Daoy (cell line): ENCODE measurements at regions not wholly inside any gene's neighbourhood (a gene's known extent, or its start where the extent isn't known, plus 50 kb on each side); places are given as distances from the start of the nearest gene placed in this dataset.
"Not testable (repeated sequence)": the region's sequence is repeated elsewhere in the genome, so short reads cannot be mapped to it uniquely, and the experiment has no call there.

ENCODE experiments used
- DNase-seq: peaks from one replicate; pipeline ENCODE4 v3.0.0-alpha.2; 2015; ENCODE audit warnings: low read depth

DNA sequence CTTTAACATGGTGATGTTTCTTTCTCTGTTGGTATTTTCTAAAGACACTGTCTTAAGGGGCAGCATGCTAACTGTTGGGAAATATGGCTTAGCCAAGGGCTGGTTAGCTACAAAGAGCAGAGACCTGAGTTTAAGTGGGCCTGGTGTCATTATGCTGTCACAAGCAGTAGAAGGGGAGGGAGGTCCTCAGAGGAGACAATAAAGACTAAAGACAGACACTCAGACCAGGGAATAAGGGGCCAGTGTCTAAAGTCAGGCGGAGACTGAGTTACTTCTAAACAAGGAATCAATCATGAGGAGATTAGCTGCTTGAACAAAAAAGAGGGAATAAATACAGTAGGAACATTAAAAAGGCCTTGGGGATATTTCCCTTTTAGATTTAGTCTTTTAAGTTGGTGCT, 142.7 kb upstream of the DPPA4 start:
- DNase-seq, result no peak

DNA sequence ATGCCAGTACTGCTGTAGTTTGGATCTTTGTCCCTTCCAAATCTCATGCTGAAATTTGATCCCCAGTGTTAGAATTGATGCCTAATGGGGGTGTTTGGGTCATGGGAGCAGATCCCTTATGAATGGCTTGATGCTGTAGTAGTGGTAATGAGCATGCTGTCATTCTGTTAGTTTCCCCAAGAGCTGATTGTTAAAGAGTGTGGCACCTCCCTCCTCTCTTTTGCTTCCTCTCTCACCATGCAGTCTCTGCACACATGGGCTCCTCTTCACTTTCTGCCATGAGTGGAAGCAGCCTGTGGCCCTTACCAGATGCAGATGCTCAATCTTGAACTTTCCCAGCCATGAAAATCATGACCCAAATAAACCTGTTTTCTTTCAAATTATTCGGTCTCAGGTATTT, 141.3 kb upstream of the DPPA4 start:
- DNase-seq, result no peak

DNA sequence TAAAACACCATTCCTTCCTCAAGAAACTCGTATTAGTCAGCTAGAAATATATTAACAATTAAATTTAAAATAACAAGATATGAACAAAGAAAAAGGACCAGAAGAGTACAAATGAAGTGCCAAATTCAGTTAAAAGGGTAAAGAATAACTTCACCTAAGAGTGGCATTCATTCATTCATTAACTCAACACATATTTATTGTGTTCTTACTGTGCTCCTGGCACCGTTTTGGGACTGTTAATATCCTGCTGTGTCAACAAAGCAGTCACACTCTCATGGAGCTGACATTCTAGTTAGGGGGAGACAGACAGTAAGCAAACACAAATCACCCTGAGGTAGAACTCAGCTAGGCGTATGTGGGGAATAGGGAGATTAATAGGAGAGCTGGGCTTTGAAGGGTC, 123.6 kb upstream of the DPPA4 start:
- no peak for DNase-seq

DNA sequence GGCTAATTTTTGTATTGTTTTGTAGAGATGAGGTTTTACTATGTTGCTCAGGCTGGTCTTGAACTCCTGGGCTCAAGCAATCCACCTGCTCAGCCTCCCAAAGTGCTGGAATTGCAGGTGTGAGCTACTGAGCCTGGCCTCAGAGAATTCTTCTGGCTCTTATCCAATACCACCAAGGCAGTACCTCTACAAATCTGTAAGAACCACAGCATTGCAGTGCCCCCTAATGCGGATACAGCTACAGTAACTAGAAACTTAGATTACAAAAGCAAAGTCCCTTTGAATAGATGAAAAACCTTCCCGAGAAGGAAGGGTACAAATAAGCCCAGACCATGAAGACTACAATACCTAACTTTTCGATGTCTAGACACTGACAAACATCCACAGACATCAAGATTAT, 107.9 kb upstream of the DPPA4 start:
- no peak for DNase-seq

DNA sequence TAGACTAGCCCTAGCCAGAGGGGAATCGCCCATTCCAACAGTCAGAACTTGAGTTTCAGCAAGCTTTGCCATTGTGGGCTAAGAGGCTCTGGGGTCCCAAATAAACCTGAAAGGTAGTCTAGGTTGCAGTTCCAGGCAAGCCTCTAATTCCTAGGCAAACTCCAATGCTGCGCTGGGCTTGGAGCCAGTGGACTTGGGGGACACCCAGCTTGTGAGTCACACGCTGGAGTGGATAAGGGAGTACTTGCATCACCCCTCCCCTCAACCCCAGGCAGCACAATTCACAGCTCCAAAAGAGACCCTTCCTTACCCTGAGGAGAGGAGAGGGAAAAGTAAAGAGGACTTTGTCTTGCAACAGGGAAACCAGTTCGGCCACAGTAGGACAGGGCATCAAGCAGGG, 105.2 kb upstream of the DPPA4 start:
- no peak for DNase-seq

DNA sequence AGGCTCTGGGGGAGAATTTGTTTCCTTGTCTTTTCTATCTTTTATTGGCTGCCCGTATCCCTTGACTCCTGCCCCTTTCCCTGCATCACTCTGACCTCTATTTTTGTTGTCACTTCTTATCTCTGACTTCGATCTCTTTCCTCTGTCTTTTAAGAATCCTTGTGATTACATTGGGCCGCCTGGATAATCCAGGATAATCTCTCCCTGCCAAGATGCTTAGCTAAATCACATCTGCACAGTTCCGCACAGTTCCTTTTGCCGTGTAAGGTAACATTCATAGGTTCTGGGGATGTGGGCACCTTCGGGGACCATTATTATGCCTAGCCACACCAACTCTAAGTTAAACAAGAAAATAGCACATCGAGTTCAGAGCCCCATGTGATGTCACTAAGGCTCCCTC, 103.0 kb upstream of the DPPA4 start:
- no peak for DNase-seq

DNA sequence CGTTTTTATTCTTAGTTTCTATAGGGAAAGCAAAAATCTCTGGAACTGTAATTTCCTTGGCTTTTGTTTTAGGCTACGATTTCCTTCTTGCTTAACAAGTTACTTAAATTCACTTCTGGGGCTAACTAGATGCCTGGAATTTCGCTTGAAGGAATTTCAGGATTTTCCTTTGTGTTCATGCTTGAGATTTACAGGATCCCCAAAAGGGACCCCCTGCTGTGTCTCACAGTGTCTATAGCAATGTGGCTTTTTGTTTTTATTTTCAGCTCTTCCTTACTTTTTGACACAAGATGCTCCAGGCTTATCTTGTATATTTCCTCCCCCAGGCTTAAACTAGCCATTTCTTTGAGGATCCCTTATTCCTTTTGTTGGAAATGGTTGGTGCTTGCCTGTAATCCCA, 95.5 kb upstream of the DPPA4 start:
- no peak for DNase-seq

DNA sequence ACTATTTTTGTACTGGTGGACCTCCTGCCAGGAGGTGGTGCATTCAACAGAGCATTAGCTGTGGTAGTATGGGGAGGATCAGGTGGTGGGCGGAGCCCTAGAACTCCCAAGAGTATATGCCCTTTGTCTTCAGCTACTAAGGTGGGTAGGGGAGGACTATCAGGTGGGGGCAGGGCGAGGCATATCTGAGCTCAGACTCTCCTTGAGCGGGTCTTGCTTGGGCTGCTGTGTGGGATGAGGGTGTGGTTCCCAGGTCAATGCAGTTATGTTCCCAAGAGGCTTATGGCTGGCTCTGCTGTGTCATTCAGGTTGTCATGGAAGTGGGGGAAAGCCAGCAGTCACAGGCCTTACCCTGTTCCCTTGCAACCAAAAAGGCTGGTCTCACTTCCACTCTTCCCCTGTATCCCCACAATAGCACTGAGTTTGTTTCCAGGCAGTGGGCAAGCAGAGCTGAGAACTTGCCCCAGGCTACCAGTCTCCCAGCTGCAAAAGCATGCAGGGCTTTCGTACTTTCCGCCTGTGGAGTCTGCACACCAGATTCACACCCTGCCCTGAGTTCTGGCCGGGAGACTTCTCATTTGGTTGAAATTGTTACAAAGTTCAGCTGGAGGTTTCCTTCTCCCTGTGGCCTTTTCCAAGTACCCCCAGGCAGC, 93.7 kb upstream of the DPPA4 start:
- DNase-seq, result no peak

DNA sequence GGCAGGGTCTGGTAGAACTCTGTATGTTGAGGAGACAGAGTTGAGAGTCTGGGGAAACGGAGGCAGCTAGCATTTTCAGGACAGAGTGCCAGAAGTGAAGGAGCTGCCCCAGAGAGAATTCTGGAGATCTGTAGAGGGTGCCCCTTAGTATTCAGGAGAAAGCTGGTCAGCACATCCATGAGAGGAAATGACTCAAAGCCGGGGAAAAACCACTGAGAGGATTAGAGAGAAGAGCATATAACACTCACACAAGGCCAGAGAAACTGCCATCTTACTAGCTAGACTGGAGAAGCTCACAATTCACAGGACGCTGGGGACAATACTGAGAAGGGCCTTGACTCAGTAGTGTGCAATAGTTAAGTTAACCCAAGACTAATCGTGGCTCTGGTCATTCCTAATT, 75.7 kb upstream of the DPPA4 start:
- peak; percentile 23 for DNase-seq

DNA sequence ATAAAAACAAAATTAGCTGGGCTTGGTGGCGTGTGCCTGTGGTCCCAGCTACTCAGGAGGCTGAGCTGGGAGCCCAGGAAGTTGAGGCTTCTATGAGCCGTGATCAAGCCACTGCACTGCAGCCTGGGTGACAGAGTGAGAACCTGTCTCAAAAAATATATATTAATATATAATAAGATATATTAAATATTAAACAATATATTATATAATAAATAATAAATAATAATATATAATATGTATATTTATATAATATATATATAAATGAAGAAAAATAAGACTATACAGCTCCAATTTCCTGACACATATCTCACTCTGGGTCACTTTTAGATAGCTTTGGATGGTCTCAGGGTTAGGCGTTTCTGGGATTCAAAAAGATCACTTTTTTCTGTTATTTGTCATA, 74.2 kb upstream of the DPPA4 start:
- DNase-seq, result no peak

DNA sequence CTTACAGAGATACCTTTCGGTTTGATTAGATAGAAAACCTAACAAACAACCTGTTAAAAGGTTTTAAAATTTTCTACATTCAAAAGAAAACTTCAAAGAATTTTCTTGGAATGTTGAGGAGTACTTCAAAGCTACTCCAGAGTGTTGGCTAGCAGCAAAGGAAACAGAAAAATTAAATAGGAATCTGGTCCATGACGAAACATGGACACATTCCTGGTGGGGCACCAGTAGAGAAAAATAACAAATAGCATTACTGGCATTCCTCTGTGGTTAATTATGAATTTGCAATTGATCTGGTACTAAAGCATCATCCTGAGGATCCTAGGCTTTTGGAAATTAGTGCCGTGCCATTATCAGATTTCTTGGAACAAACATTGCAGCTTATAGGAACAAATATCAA, 59.5 kb upstream of the DPPA4 start:
- DNase-seq, result no peak

DNA sequence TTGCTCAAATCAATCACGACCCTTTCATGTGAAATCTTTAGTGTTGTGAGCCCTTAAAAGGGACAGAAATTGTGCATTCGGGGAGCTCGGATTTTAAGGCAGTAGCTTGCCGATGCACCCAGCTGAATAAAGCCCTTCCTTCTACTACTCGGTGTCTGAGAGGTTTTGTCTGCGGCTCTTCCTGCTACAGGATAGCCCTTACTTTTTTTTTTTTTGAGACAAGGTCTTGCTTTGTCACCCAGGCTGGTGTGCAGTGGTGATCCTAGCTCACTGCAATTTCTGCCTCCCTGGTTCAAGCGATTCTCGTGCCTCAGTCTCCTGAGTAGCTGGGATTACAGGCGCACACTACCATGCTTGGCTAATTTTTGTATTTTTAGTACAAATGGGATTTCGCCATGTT, 56.4 kb upstream of the DPPA4 start:
- not testable (repeated sequence) for DNase-seq

DNA sequence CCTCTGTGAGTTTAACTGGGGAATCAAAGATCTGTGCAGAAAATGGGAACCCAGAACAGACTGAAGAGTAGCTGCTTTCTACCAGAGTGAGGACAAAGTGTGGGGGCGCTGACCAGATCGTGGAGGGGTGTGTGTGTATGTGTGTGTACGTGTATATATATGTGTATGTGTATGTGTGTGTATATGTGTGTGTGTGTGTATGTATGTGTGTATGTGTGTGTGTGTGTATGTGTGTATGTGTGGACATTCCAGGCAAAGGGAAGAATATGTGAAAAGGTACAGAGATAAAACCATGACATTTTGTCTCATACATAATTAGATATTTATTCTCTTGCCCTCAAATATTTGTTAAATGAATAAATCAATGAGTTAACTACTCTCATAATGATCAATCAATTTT, 54.9 kb upstream of the DPPA4 start:
- DNase-seq, result no peak

DNA sequence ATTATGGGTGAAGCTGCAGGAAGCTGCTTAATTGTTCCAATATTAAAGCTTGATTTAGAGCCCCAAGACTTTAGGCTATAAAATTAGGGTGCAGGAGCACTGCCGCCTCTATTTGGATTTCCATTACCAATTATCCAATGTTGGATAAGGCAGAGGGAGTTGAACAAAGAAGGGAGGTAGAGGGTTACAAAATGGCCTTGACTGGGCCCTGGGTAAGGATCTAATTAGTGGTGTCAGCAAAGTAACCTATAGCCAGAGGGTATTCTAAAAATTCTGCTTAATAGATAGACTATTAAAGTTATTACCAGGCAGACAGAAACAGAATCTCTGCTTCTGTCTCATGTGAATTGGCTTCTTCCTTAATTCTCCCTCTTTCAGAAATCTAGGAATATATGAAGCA, 50.3 kb upstream of the DPPA4 start:
- DNase-seq, result no peak

DNA sequence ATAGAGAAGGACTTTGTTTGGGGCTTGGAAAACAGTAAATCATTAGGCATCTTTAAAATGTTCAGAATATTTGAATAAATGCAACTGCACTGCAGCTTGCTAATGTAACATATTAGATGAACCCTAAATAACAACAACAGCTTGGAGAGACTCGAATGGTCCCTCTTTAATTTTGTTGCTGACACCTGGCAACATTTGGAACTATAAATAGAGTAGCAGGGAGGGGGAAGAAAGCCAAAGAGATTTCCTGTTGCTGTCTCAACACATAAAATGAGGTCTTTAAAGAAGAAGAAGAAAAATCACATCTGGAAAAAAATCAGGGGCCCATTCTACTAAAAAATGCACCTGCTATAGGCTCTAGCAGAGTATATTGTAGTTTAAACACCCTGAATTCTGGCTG, 49.9 kb upstream of the DPPA4 start:
- no peak for DNase-seq
